ENCODE measurements at regions not wholly inside any gene's neighbourhood (a gene's known extent, or its start where the extent isn't known, plus 50 kb on each side); places are given as distances from the start of the nearest gene placed in this dataset.

GRCh38 chrX:43582540-43582913 is 73.6 kb upstream of the MAOA start:
- TF ChIP-seq POLR2A (IDR thresholded peaks at IDR 0.05; ENCODE audit: low read length) (no peak), GATA1 (IDR thresholded peaks at IDR 0.05; ENCODE audit: low read depth, low read length) (no peak)

Data from erythroblast (primary cell).